IMR-90 (cell line): ENCODE measurements at regions not wholly inside any gene's neighbourhood (a gene's known extent, or its start where the extent isn't known, plus 50 kb on each side); places are given as distances from the start of the nearest gene placed in this dataset.

ENCODE experiments used
- ATAC-seq: fragments of 200-7000 bp; cut with Tn5 transposase; 2 replicates; pipeline ENCODE4 v1.9.1; 2020; ENCODE audit warnings: low read depth, mild to moderate bottlenecking, moderate library complexity
- BruUV-seq: library from RNA; stranded (reverse); fragments of 400-500 nt; replicated peaks from 2 replicates; lab custom pipeline; 2021; lab: Mats Ljungman, UMichigan
- CTCF ChIA-PET: fragments of 300-600 bp; formaldehyde crosslinking; extraction: SDS; loops from one replicate; lab custom pipeline; 2021; ENCODE audit warnings: antibody characterized with exemption; lab: Yijun Ruan, JAX
- POLR2A ChIA-PET: fragments of 300-600 bp; sonication (Branson Sonifier 250); formaldehyde crosslinking; loops from one replicate; lab custom pipeline; 2022; ENCODE audit warnings: antibody characterized with exemption; ENCODE audit not compliant: unreplicated experiment; lab: Charles Lee
- DNase-seq: peaks from one replicate; pipeline ENCODE4 v3.0.0; 2013
- H2AFZ ChIP-seq: replicated peaks from 2 replicates; pipeline ENCODE3; 2013; ENCODE audit warnings: low read length, mild to moderate bottlenecking; ENCODE audit not compliant: poor library complexity
- H2AK5ac ChIP-seq: 2 replicates; pipeline ENCODE4 v1.6.1; 2013; ENCODE audit warnings: low read depth, low read length, inconsistent platforms
- H2AK9ac ChIP-seq: replicated peaks from 2 replicates; pipeline ENCODE3; 2013; ENCODE audit warnings: mild to moderate bottlenecking, low read depth, low read length, moderate library complexity; ENCODE audit not compliant: poor library complexity
- H2BK120ac ChIP-seq: 2 replicates; pipeline ENCODE4 v1.6.1; 2013; ENCODE audit warnings: low read depth, low read length, inconsistent platforms
- H2BK15ac ChIP-seq: 3 replicates; pipeline ENCODE4 v1.6.1; 2013; ENCODE audit warnings: low read depth, low read length, inconsistent platforms
- H2BK20ac ChIP-seq: 2 replicates; pipeline ENCODE4 v1.6.1; 2013; ENCODE audit warnings: low read depth, mild to moderate bottlenecking, inconsistent platforms, low read length, moderate library complexity
- H2BK5ac ChIP-seq: 2 replicates; pipeline ENCODE4 v1.6.1; 2013; ENCODE audit warnings: mild to moderate bottlenecking, low read depth, low read length, inconsistent platforms; ENCODE audit not compliant: poor library complexity, severe bottlenecking
- H3K14ac ChIP-seq: replicated peaks from 2 replicates; pipeline ENCODE4 v1.6.1; 2013; ENCODE audit warnings: low read depth, low read length, inconsistent platforms
- H3K18ac ChIP-seq: 2 replicates; pipeline ENCODE4 v1.6.1; 2013; ENCODE audit warnings: low read depth, low read length, control low read depth
- H3K23ac ChIP-seq: 2 replicates; pipeline ENCODE4 v1.6.1; 2013; ENCODE audit warnings: low read depth, low read length, inconsistent platforms
- H3K27ac ChIP-seq: 2 replicates; pipeline ENCODE4 v1.5.1; 2013; ENCODE audit warnings: mild to moderate bottlenecking, control low read depth, low read length; ENCODE audit not compliant: insufficient read depth
- H3K27me3 ChIP-seq: 2 replicates; pipeline ENCODE4 v1.6.1; 2013; ENCODE audit warnings: low read length; ENCODE audit not compliant: control insufficient read depth, insufficient read depth
- H3K36me3 ChIP-seq: 2 replicates; pipeline ENCODE4 v1.6.1; 2013; ENCODE audit warnings: low read length, mixed read lengths; ENCODE audit not compliant: control insufficient read depth, insufficient read depth
- H3K4ac ChIP-seq: 2 replicates; pipeline ENCODE4 v1.6.1; 2013; ENCODE audit warnings: low read depth, low read length, inconsistent platforms
- H3K4me1 ChIP-seq: 2 replicates; pipeline ENCODE4 v1.6.1; 2013; ENCODE audit warnings: low read length, mixed read lengths; ENCODE audit not compliant: control insufficient read depth, insufficient read depth
- H3K4me2 ChIP-seq: 2 replicates; pipeline ENCODE4 v1.6.1; 2013; ENCODE audit warnings: low read depth, mild to moderate bottlenecking, control low read depth, low read length, moderate library complexity
- H3K4me3 ChIP-seq: 2 replicates; pipeline ENCODE4 v1.5.1; 2013; ENCODE audit warnings: low read depth, mild to moderate bottlenecking, control low read depth, low read length, moderate library complexity; ENCODE audit not compliant: insufficient read depth
- H3K56ac ChIP-seq: 2 replicates; pipeline ENCODE4 v1.6.1; 2013; ENCODE audit warnings: low read length, inconsistent platforms; ENCODE audit not compliant: insufficient read depth; ENCODE audit errors: extremely low read depth
- H3K79me1 ChIP-seq, 2 experiments: 2 replicates each; pipeline ENCODE4 v1.6.1; 2013; ENCODE audit warnings: low read length in 2 of 2, inconsistent platforms in 1 of 2, low read depth in 1 of 2
- H3K9ac ChIP-seq: 2 replicates; pipeline ENCODE4 v1.6.1; 2013; ENCODE audit warnings: low read depth, low read length, control low read depth
- H3K9me1 ChIP-seq: 2 replicates; pipeline ENCODE4 v1.6.1; 2013; ENCODE audit warnings: low read length, inconsistent platforms; ENCODE audit not compliant: insufficient read depth
- H3K9me3 ChIP-seq: 2 replicates; pipeline ENCODE4 v1.6.1; 2013; ENCODE audit warnings: low read length; ENCODE audit not compliant: control insufficient read depth, insufficient read depth
- H4K20me1 ChIP-seq: 2 replicates; pipeline ENCODE4 v1.6.1; 2013; ENCODE audit warnings: low read length, inconsistent platforms; ENCODE audit not compliant: insufficient read depth
- H4K5ac ChIP-seq: 2 replicates; pipeline ENCODE4 v1.6.1; 2013; ENCODE audit warnings: mild to moderate bottlenecking, low read depth, low read length, control low read depth
- H4K8ac ChIP-seq, 2 experiments: 2 replicates each; pipeline ENCODE4 v1.6.1; 2013; ENCODE audit warnings: low read depth in 2 of 2, low read length in 2 of 2, control low read depth in 1 of 2, inconsistent platforms in 1 of 2
- H4K91ac ChIP-seq: 2 replicates; pipeline ENCODE4 v1.6.1; 2013; ENCODE audit warnings: low read depth, low read length, inconsistent platforms; ENCODE audit not compliant: insufficient read depth
- CTCF ChIP-seq: conservative IDR thresholded peaks from 2 replicates; pipeline ENCODE4 v1.5.1; 2012; ENCODE audit warnings: mild to moderate bottlenecking, low read depth, low read length, improper control_type of control experiment
- MAZ ChIP-seq: IDR thresholded peaks from 2 replicates; pipeline ENCODE4 v1.6.1; 2012; ENCODE audit warnings: low read depth, mild to moderate bottlenecking, low read length, improper control_type of control experiment, moderate library complexity, borderline replicate concordance
- WGBS, 2 experiments: methylation state at CpG; one replicate each; pipeline versions ENCODE4 v1.1.5 to v1.1.7; 2013; ENCODE audit warnings: missing lambda C conversion rate in 2 of 2; ENCODE audit not compliant: insufficient read length in 1 of 2; ENCODE audit errors: extremely low coverage in 2 of 2; 5-methylcytosine and 5-hydroxymethylcytosine counted together
- dilution Hi-C: fragments of 300-500 bp; cut with HindIII; formaldehyde crosslinking; loops from one replicate; pipeline ENCODE4 v1.14.3; 2018; ENCODE audit warnings: low sequenced_read_pairs; ENCODE audit not compliant: unreplicated experiment
- in situ Hi-C: fragments of 300-500 bp; cut with MboI; formaldehyde crosslinking; loops from 3 replicates; pipeline ENCODE4 v1.14.3; 2019; ENCODE audit warnings: low sequenced_read_pairs, inconsistent platforms, mixed read lengths
- intact Hi-C: fragments of 100-400 bp; cut with micrococcal nuclease; formaldehyde crosslinking; loops from 2 replicates; pipeline ENCODE4 v1.10.0; 2022

- Histone ChIP-seq H3K36me3 (no peaks in the 10 kb centered on the region), H2AK5ac (no peak overlapping the region), H4K5ac (no peak overlapping the region), H4K20me1 (no peaks in the 10 kb centered on the region), H3K79me1 (no peaks in the 10 kb centered on the region), H2BK5ac (no peak overlapping the region), H3K4ac (no peak overlapping the region), H2BK15ac (no peak overlapping the region), H3K9ac (no peak overlapping the region), H3K27me3 (peaks cover 4% of the 10 kb centered on the region), H4K91ac (no peak overlapping the region), H3K23ac (no peak overlapping the region; the same call in 1 of the 2 replicates), H3K14ac (peak overlapping the region; percentile 48; the same call in 1 of the 2 replicates), H3K18ac (no peak overlapping the region), H3K4me1 (no peaks in the 10 kb centered on the region; the same call in none of the 2 replicates), H3K9me1 (peaks cover 4% of the 10 kb centered on the region; the same call in 1 of the 2 replicates), H4K8ac (no peak overlapping the region), H2AK9ac (no peak overlapping the region), H3K9me3 (no peaks in the 10 kb centered on the region), H2AFZ (peak overlapping the region; percentile 66), H3K27ac (no peak overlapping the region), H3K56ac (no peak overlapping the region), H2BK20ac (no peak overlapping the region; the same call in 1 of the 2 replicates), H3K4me3 (peak overlapping the region; percentile 25; the same call in 1 of the 2 replicates), H3K4me2 (peak overlapping the region; percentile 81), H2BK120ac (no peak overlapping the region; the same call in 1 of the 2 replicates)
- CTCF ChIA-PET, result no interaction called here
- POLR2A ChIA-PET, result no interaction called here
- in situ Hi-C loops (no loop called here), intact Hi-C loops (no loop called here), dilution Hi-C loops (no loop called here)
- 44% methylated on average over 3 of the region's 9 CpGs; no CpG with 5 or more reads in 1 of the 2 experiments for WGBS, 2 experiments
- TF ChIP-seq CTCF (peak; percentile 24; the same call in 1 of the 2 replicates), MAZ (no peak)
- DNase-seq, result peak; percentile 33
- peak; percentile 46; the same call in 1 of the 2 replicates for ATAC-seq
- BruUV-seq, result no TSS peak
Observed at GRCh38 chr5:74127381-74128320, 501.7 kb downstream of the ARHGEF28 start.
